DOHH2 (cell line): ENCODE measurements at regions not wholly inside any gene's neighbourhood (a gene's known extent, or its start where the extent isn't known, plus 50 kb on each side); places are given as distances from the start of the nearest gene placed in this dataset.

Experiments used
- EZH2phosphoT487 ChIP-seq: fragments of 200-600 bp; sonication (generic); IDR thresholded peaks from 2 replicates; pipeline ENCODE4 v1.6.1; 2017; ENCODE audit warnings: borderline replicate concordance, mild to moderate bottlenecking, antibody characterized with exemption, low read length, moderate library complexity, mixed read lengths
- TF ChIP-seq, protein P1 (sequence below): fragments of 200-600 bp; sonication (generic); IDR thresholded peaks from one replicate; pipeline ENCODE4 v1.5.1; 2014; ENCODE audit warnings: antibody characterized with exemption, mild to moderate bottlenecking, low read depth, low read length; ENCODE audit not compliant: poor library complexity, severe bottlenecking

DNA sequence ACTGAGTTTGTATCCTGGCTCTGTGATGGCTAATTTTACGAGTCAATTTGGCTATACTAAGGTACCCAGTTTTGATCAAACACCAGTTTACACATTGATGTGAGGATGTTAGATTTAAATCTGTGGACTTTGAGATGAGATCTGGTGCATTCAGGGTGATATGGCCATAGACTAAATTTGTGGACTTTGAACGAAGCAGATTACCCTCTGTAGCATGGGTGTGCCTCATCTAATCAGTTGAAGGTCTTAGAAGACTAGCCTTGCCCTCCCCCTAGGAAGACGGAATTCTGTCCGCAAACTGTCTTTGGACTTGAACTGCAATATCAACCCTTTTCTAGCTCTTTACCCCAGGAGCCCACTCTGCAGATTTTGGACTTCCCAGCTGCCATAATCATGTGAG is 547.8 kb upstream of the CITED2 start:
- TF ChIP-seq, protein P1, sequence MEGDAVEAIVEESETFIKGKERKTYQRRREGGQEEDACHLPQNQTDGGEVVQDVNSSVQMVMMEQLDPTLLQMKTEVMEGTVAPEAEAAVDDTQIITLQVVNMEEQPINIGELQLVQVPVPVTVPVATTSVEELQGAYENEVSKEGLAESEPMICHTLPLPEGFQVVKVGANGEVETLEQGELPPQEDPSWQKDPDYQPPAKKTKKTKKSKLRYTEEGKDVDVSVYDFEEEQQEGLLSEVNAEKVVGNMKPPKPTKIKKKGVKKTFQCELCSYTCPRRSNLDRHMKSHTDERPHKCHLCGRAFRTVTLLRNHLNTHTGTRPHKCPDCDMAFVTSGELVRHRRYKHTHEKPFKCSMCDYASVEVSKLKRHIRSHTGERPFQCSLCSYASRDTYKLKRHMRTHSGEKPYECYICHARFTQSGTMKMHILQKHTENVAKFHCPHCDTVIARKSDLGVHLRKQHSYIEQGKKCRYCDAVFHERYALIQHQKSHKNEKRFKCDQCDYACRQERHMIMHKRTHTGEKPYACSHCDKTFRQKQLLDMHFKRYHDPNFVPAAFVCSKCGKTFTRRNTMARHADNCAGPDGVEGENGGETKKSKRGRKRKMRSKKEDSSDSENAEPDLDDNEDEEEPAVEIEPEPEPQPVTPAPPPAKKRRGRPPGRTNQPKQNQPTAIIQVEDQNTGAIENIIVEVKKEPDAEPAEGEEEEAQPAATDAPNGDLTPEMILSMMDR: no peak
- no peak for TF ChIP-seq EZH2phosphoT487
